ENCODE measurements at regions not wholly inside any gene's neighbourhood (a gene's known extent, or its start where the extent isn't known, plus 50 kb on each side); places are given as distances from the start of the nearest gene placed in this dataset.

DNA sequence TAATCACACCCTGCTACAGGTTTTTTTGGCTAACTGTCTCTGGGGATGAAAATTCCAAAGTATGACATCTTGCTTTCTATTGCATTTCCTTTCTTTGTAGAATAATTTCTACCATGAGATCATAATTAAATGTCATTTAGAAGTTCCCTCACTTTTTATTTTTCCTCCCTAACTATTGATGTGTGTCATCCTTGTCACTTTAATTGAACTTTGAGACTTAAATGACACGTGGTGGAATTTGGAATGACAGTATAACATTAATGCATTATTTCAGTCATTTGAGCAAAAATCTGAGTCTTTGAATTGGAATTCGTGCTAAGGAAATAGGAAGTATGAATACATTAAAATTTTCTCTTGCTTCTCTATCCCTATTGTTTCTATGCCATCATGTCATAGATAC lies 745.4 kb downstream of the PDHA2 start:
- Histone ChIP-seq H3K9me3 (ENCODE audit: low read depth, low read length, poor library complexity, severe bottlenecking) (no peaks in the 10 kb centered on the region), H3K27me3 (replicated peaks; ENCODE audit: insufficient read depth, low read depth, low read length, poor library complexity) (no peaks in the 10 kb centered on the region), H3K4me1 (ENCODE audit: insufficient read depth, low read length, poor library complexity, severe bottlenecking) (no peaks in the 10 kb centered on the region), H3K36me3 (ENCODE audit: insufficient read depth, low read length, poor library complexity, severe bottlenecking) (no peaks in the 10 kb centered on the region), H3K4me3 (ENCODE audit: low read depth, low read length, poor library complexity, severe bottlenecking) (no peak overlapping the region), H3K27ac (ENCODE audit: low read depth, low read length, poor library complexity, severe bottlenecking) (no peak overlapping the region)
- POLR2A ChIA-PET (ENCODE audit: low non-redundant PET) = no interaction called here
- CTCF ChIA-PET = no interaction called here
- intact Hi-C loops (cut with micrococcal nuclease; ENCODE audit: unreplicated experiment) = no loop called here
- DNase-seq (ENCODE audit: low spot score) = peak; percentile 0
- BruUV-seq (replicated peaks) = no TSS peak
- no peak for TF ChIP-seq EZH2 (IDR thresholded peaks at IDR 0.05; ENCODE audit: borderline replicate concordance, low read depth, low read length, poor library complexity, severe bottlenecking)
- TF ChIP-seq, protein P1, sequence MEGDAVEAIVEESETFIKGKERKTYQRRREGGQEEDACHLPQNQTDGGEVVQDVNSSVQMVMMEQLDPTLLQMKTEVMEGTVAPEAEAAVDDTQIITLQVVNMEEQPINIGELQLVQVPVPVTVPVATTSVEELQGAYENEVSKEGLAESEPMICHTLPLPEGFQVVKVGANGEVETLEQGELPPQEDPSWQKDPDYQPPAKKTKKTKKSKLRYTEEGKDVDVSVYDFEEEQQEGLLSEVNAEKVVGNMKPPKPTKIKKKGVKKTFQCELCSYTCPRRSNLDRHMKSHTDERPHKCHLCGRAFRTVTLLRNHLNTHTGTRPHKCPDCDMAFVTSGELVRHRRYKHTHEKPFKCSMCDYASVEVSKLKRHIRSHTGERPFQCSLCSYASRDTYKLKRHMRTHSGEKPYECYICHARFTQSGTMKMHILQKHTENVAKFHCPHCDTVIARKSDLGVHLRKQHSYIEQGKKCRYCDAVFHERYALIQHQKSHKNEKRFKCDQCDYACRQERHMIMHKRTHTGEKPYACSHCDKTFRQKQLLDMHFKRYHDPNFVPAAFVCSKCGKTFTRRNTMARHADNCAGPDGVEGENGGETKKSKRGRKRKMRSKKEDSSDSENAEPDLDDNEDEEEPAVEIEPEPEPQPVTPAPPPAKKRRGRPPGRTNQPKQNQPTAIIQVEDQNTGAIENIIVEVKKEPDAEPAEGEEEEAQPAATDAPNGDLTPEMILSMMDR (conservative IDR thresholded peaks at IDR 0.05; ENCODE audit: low read depth, low read length) = no peak

DNA sequence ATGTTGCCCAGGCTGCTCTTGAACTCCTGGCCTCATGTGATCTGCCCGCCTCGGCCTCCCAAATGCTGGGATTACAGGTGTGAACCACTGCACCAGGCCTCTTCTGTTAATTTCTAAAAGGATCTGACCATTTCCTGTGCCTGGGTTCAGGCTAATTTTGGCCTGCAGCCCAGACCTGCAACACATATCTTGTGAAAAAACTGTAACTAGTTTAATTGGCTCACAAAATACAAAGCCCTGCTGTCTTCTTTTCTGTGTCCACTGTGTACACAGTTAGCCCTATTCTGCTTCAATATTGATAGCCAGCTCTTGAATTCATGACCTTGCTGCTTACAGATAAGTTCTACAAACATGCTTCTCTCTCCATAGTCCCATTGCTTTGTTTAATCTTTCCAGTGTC lies 753.5 kb downstream of the PDHA2 start:
- POLR2A ChIA-PET (ENCODE audit: low non-redundant PET) = no interaction called here
- BruUV-seq (replicated peaks) = no TSS peak
- no peaks in the 10 kb centered on the region for H3K4me1 ChIP-seq (ENCODE audit: insufficient read depth, low read length, poor library complexity, severe bottlenecking)
- CTCF ChIA-PET = no interaction called here
- H3K27me3 ChIP-seq (replicated peaks; ENCODE audit: insufficient read depth, low read depth, low read length, poor library complexity) = no peaks in the 10 kb centered on the region
- H3K9me3 ChIP-seq (ENCODE audit: low read depth, low read length, poor library complexity, severe bottlenecking) = no peaks in the 10 kb centered on the region
- intact Hi-C loops (cut with micrococcal nuclease; ENCODE audit: unreplicated experiment) = no loop called here
- DNase-seq (ENCODE audit: low spot score) = no peak
- H3K4me3 ChIP-seq (ENCODE audit: low read depth, low read length, poor library complexity, severe bottlenecking) = no peak overlapping the region
- no peak overlapping the region for H3K27ac ChIP-seq (ENCODE audit: low read depth, low read length, poor library complexity, severe bottlenecking)
- TF ChIP-seq EZH2 (IDR thresholded peaks at IDR 0.05; ENCODE audit: borderline replicate concordance, low read depth, low read length, poor library complexity, severe bottlenecking) = no peak
- TF ChIP-seq, protein P1 (conservative IDR thresholded peaks at IDR 0.05; ENCODE audit: low read depth, low read length) = no peak
- no peaks in the 10 kb centered on the region for H3K36me3 ChIP-seq (ENCODE audit: insufficient read depth, low read length, poor library complexity, severe bottlenecking)

DNA sequence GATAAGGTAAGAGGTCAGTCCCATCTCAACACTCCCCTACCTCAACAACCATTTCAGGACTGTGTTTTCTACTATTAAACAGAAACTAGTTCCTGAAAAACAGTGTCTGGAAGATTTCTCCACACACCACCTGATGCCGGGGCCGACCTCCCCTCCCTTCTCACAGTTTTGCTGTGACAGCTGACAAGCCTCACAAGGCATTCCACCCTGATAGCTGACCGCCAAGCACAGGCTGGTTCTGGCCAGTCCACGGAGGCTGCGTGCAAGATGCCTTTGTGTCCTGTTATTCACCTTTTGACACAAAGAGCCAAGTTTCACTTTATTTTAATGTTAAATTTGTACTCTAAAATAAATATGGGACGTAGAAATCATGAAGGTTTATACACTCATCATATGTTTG lies 758.6 kb downstream of the PDHA2 start:
- ChIA-PET CTCF (no interaction called here), POLR2A (ENCODE audit: low non-redundant PET) (no interaction called here)
- TF ChIP-seq, protein P1 (conservative IDR thresholded peaks at IDR 0.05; ENCODE audit: low read depth, low read length) = no peak
- no peak for TF ChIP-seq EZH2 (IDR thresholded peaks at IDR 0.05; ENCODE audit: borderline replicate concordance, low read depth, low read length, poor library complexity, severe bottlenecking)
- DNase-seq (ENCODE audit: low spot score) = no peak
- BruUV-seq (replicated peaks) = no TSS peak
- H3K27me3 ChIP-seq (replicated peaks; ENCODE audit: insufficient read depth, low read depth, low read length, poor library complexity) = no peaks in the 10 kb centered on the region
- H3K4me3 ChIP-seq (ENCODE audit: low read depth, low read length, poor library complexity, severe bottlenecking) = no peak overlapping the region
- H3K4me1 ChIP-seq (ENCODE audit: insufficient read depth, low read length, poor library complexity, severe bottlenecking) = no peaks in the 10 kb centered on the region
- no peaks in the 10 kb centered on the region for H3K36me3 ChIP-seq (ENCODE audit: insufficient read depth, low read length, poor library complexity, severe bottlenecking)
- intact Hi-C loops (cut with micrococcal nuclease; ENCODE audit: unreplicated experiment) = no loop called here
- no peaks in the 10 kb centered on the region for H3K9me3 ChIP-seq (ENCODE audit: low read depth, low read length, poor library complexity, severe bottlenecking)
- no peak overlapping the region for H3K27ac ChIP-seq (ENCODE audit: low read depth, low read length, poor library complexity, severe bottlenecking)

All from A673 (cell line).